NCI-H226 (cell line): ENCODE measurements at regions not wholly inside any gene's neighbourhood (a gene's known extent, or its start where the extent isn't known, plus 50 kb on each side); places are given as distances from the start of the nearest gene placed in this dataset.
A peak's percentile ranks its signal among the peaks of the same experiment; 100 is the strongest.
"Not testable (repeated sequence)": the region's sequence is repeated elsewhere in the genome, so short reads cannot be mapped to it uniquely, and the experiment has no call there.

Experiments used
- DNase-seq: peaks from one replicate; pipeline ENCODE4 v3.0.0-alpha.2; 2015

DNA sequence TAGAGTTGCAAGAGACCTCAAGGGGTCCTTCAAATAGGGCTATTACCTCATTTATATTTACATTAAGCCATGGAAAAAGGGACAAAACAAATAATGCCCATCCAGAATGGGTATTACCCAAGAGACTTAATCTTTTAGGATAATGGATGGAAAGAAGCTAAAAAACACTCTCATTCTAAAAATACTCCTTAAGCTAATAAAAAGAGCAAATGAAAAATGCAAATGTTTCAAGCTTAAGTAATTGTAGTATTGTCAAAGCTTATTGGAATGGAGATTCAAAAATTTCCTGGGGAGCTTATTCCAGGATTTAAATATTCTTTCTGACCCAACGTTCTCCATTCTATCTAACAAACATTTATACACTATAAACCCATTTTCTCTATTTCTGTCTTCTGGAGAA lies 107.8 kb upstream of the SPIN4 start:
- DNase-seq, result no peak

DNA sequence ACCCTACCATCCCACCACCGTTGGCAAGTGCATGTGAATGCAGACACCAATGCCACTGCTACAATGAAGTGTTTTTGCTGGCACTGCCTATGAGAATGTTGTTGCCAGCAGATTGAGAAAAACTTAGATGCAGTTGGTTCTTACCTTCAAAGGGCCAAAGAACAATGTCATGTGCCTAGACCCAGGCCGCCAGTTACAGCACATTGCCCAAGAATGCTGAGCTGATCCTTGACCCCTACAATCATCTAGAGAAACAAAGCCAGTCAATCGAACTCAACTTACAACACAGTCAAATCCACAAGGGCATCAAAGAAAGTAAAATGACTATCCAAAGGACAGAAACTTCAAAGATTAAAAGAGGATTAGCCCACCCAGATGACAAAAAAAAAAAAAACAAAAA lies 102.4 kb upstream of the SPIN4 start:
- DNase-seq, result no peak

GRCh38 chrX:63441717-63442116 lies 90.6 kb upstream of the SPIN4 start:
- no peak for DNase-seq

GRCh38 chrX:63439580-63439979 lies 88.4 kb upstream of the SPIN4 start:
- no peak for DNase-seq

GRCh38 chrX:63436865-63437264 lies 85.7 kb upstream of the SPIN4 start:
- DNase-seq, result peak; percentile 35

DNA sequence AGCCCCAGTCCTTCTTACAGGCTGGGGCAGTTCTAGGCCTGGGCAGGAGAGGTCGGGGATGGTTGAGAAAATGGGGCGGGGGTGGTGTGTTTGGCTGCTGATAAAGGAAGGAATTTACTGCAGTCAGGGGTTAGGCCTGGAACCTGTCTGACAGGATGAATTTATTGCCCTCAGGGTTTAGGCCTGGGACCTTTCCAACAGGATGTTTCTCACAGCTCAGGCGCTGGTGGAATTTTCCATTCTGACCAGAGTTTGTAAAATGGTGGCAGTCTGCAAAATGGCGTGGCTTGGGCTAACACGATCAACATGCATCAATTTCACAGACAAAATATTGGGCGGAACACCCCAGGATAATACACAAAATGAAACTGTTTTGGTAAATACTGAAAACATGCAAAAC lies 83.5 kb upstream of the SPIN4 start:
- peak; percentile 81 for DNase-seq

DNA sequence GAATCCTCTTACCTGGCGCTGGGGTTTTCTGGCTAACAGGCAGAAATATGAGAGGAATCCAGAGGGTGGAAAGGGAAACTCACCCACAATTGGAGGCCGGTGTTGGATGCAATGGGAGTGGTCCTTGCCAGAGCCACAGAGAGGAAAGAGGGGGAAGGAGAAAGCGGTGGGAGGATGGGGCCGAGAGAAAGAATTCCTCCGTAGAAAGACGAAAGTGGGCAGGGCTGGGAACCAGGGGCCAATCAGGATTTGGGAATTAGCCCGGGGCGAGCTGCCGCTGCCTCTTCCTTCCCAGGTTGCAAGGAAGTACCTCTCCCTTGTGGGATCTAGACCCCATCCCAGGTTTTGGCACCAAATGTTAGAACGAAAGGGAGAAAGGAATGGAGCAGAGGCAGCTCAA lies 83.1 kb upstream of the SPIN4 start:
- peak; percentile 83 for DNase-seq

- DNase-seq, result no peak
Measured at GRCh38 chrX:63430026-63430425, 78.9 kb upstream of the SPIN4 start.

- DNase-seq, result peak; percentile 66
Measured at GRCh38 chrX:63428348-63428747, 77.2 kb upstream of the SPIN4 start.

DNA sequence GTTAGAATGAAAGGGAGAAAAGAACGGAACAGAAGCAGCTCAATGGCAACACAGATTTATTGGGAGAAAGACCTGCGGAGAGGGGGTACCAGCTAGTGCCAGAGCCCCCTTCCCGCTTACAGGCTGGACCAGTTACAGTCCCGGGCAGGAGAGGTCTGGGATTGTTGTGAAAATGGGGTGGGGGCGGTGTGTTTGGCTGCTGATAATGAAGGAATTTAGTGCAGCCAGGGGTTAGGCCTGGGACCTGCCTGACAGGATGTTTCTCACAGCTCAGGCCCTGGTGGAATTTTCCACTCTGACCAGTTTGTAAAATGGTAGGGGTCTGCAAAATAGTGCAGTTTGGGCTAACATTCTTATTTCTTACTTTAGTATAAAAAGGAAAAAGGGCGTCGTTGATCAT lies 75.4 kb upstream of the SPIN4 start:
- DNase-seq, result no peak

GRCh38 chrX:63424063-63424462 lies 72.9 kb upstream of the SPIN4 start:
- DNase-seq, result no peak

GRCh38 chrX:63421411-63421810 lies 70.3 kb upstream of the SPIN4 start:
- no peak for DNase-seq

- no peak for DNase-seq
Measured at GRCh38 chrX:63418211-63418610, 67.1 kb upstream of the SPIN4 start.

- no peak for DNase-seq
Measured at GRCh38 chrX:63417649-63418048, 66.5 kb upstream of the SPIN4 start.

DNA sequence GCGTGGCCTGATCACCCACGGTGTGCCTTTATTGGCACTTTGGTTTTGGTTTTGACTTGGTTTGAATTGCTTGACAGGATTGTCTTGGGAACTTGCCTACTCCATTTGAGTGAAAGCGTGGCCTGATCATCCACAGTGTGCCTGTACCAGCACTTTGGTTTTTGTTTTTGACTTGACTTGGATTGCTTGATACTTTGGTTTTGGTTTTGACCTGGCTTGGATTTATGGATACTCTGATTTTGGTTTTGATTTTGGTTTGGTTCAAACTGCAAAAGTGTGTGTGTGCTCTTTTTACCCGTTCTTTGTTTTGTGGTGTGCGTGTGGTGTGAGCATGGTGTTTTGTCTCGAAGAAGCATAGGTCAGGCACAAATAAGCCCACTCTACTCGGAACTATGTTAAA lies 58.8 kb upstream of the SPIN4 start:
- DNase-seq, result not testable (repeated sequence)

- no peak for DNase-seq
Measured at GRCh38 chrX:63408050-63408449, 56.9 kb upstream of the SPIN4 start.

GRCh38 chrX:63404332-63404731 lies 53.2 kb upstream of the SPIN4 start:
- DNase-seq, result no peak

GRCh38 chrX:63402106-63402505 lies 51.0 kb upstream of the SPIN4 start:
- no peak for DNase-seq
